ENCODE measurements at regions not wholly inside any gene's neighbourhood (a gene's known extent, or its start where the extent isn't known, plus 50 kb on each side); places are given as distances from the start of the nearest gene placed in this dataset.
"Not testable (repeated sequence)": the region's sequence is repeated elsewhere in the genome, so short reads cannot be mapped to it uniquely, and the experiment has no call there.

- DNase-seq (ENCODE audit: extremely low read depth, low read depth); H3K4me3 ChIP-seq (replicated peaks; ENCODE audit: low read depth, low read length): not testable (repeated sequence)
These were observed 56.1 kb downstream of the ZNF22 start for GRCh38 chr10:45056806-45057205.

GRCh38 chr10:45058580-45058979 lies 57.9 kb downstream of the ZNF22 start:
- no peak overlapping the region for H3K4me3 ChIP-seq (replicated peaks; ENCODE audit: low read depth, low read length)
- TF ChIP-seq CTCF (IDR thresholded peaks at IDR 0.05; ENCODE audit: low read depth, low read length, missing control alignments): no peak
- no peak for DNase-seq (ENCODE audit: extremely low read depth, low read depth)

- H3K4me3 ChIP-seq (replicated peaks; ENCODE audit: low read depth, low read length): no peak overlapping the region
- no peak for TF ChIP-seq CTCF (IDR thresholded peaks at IDR 0.05; ENCODE audit: low read depth, low read length, missing control alignments)
- DNase-seq (ENCODE audit: extremely low read depth, low read depth): no peak
These were observed 58.4 kb downstream of the ZNF22 start for GRCh38 chr10:45058992-45059561.

GRCh38 chr10:45059632-45060031 lies 58.9 kb downstream of the ZNF22 start:
- H3K4me3 ChIP-seq (replicated peaks; ENCODE audit: low read depth, low read length): no peak overlapping the region
- TF ChIP-seq CTCF (IDR thresholded peaks at IDR 0.05; ENCODE audit: low read depth, low read length, missing control alignments): no peak
- DNase-seq (ENCODE audit: extremely low read depth, low read depth): no peak

GRCh38 chr10:45061982-45062381 lies 61.3 kb downstream of the ZNF22 start:
- DNase-seq (ENCODE audit: extremely low read depth, low read depth): no peak
- no peak overlapping the region for H3K4me3 ChIP-seq (replicated peaks; ENCODE audit: low read depth, low read length)
- no peak for TF ChIP-seq CTCF (IDR thresholded peaks at IDR 0.05; ENCODE audit: low read depth, low read length, missing control alignments)

- no peak for TF ChIP-seq CTCF (IDR thresholded peaks at IDR 0.05; ENCODE audit: low read depth, low read length, missing control alignments)
- no peak overlapping the region for H3K4me3 ChIP-seq (replicated peaks; ENCODE audit: low read depth, low read length)
- no peak for DNase-seq (ENCODE audit: extremely low read depth, low read depth)
These were observed 63.0 kb downstream of the ZNF22 start for GRCh38 chr10:45063591-45064231.

- DNase-seq (ENCODE audit: extremely low read depth, low read depth): no peak
- no peak overlapping the region for H3K4me3 ChIP-seq (replicated peaks; ENCODE audit: low read depth, low read length)
- no peak for TF ChIP-seq CTCF (IDR thresholded peaks at IDR 0.05; ENCODE audit: low read depth, low read length, missing control alignments)
These were observed 64.3 kb downstream of the ZNF22 start for GRCh38 chr10:45064998-45065397.

All from HFF-Myc (cell line).